H9 (cell line): ENCODE measurements at regions not wholly inside any gene's neighbourhood (a gene's known extent, or its start where the extent isn't known, plus 50 kb on each side); places are given as distances from the start of the nearest gene placed in this dataset.

Source experiments
- DNase-seq: peaks from one replicate; pipeline ENCODE4 v3.0.0-alpha.2; 2017
- H2AFZ ChIP-seq: one replicate; pipeline ENCODE4 v1.6.1; 2013; ENCODE audit warnings: mild to moderate bottlenecking, low read length, control low read depth, moderate library complexity
- H2AK5ac ChIP-seq: 2 replicates; pipeline ENCODE4 v1.6.1; 2013; ENCODE audit warnings: low read length, control low read depth, mixed read lengths; ENCODE audit not compliant: insufficient read length
- H2BK120ac ChIP-seq: one replicate; pipeline ENCODE4 v1.6.1; 2013; ENCODE audit warnings: low read depth, mild to moderate bottlenecking, low read length, control low read depth, inconsistent platforms; ENCODE audit not compliant: poor library complexity, severe bottlenecking
- H2BK12ac ChIP-seq: 2 replicates; pipeline ENCODE4 v1.6.1; 2013; ENCODE audit warnings: low read length, control low read depth, mixed read lengths, low read depth; ENCODE audit not compliant: insufficient read length
- H2BK15ac ChIP-seq: 2 replicates; pipeline ENCODE4 v1.6.1; 2013; ENCODE audit warnings: low read depth, low read length, control low read depth
- H2BK20ac ChIP-seq: one replicate; pipeline ENCODE4 v1.6.1; 2013; ENCODE audit warnings: low read depth, mild to moderate bottlenecking, low read length, control low read depth, inconsistent platforms; ENCODE audit not compliant: poor library complexity, severe bottlenecking
- H2BK5ac ChIP-seq: 2 replicates; pipeline ENCODE4 v1.6.1; 2013; ENCODE audit warnings: low read length, control low read depth, mixed read lengths; ENCODE audit not compliant: insufficient read length
- H3K14ac ChIP-seq: 2 replicates; pipeline ENCODE4 v1.6.1; 2013; ENCODE audit warnings: low read length, control low read depth; ENCODE audit not compliant: insufficient read depth
- H3K18ac ChIP-seq: 2 replicates; pipeline ENCODE4 v1.6.1; 2013; ENCODE audit warnings: low read depth, mild to moderate bottlenecking, mixed read lengths, low read length, control low read depth; ENCODE audit not compliant: insufficient read length
- H3K23ac ChIP-seq: 2 replicates; pipeline ENCODE4 v1.6.1; 2013; ENCODE audit warnings: low read length, control low read depth, mixed read lengths, low read depth; ENCODE audit not compliant: insufficient read length
- H3K23me2 ChIP-seq: 2 replicates; pipeline ENCODE4 v1.6.1; 2013; ENCODE audit warnings: low read depth, mild to moderate bottlenecking, mixed read lengths, low read length, control low read depth; ENCODE audit not compliant: insufficient read length, poor library complexity, severe bottlenecking
- H3K27ac ChIP-seq: 2 replicates; pipeline ENCODE4 v1.5.1; 2013; ENCODE audit warnings: low read length, control low read depth, mixed read lengths, low read depth; ENCODE audit not compliant: insufficient read length
- H3K27me3 ChIP-seq: 2 replicates; pipeline ENCODE4 v1.6.1; 2013; ENCODE audit warnings: low read length, control low read depth, inconsistent platforms; ENCODE audit not compliant: insufficient read depth
- H3K4ac ChIP-seq: 2 replicates; pipeline ENCODE4 v1.6.1; 2013; ENCODE audit warnings: low read depth, mild to moderate bottlenecking, control low read depth, inconsistent platforms, low read length, moderate library complexity
- H3K4me1 ChIP-seq: 2 replicates; pipeline ENCODE4 v1.6.1; 2013; ENCODE audit warnings: low read length, control low read depth, inconsistent platforms; ENCODE audit not compliant: insufficient read depth
- H3K4me2 ChIP-seq: 2 replicates; pipeline ENCODE4 v1.6.1; 2013; ENCODE audit warnings: low read length, control low read depth, mixed read lengths; ENCODE audit not compliant: insufficient read length, insufficient read depth
- H3K56ac ChIP-seq: 2 replicates; pipeline ENCODE4 v1.6.1; 2013; ENCODE audit warnings: low read depth, mild to moderate bottlenecking, mixed read lengths, low read length, control low read depth; ENCODE audit not compliant: insufficient read length
- H3K79me1 ChIP-seq: 2 replicates; pipeline ENCODE4 v1.6.1; 2013; ENCODE audit warnings: low read depth, mild to moderate bottlenecking, moderate library complexity, low read length, control low read depth, inconsistent platforms; ENCODE audit not compliant: insufficient read depth, poor library complexity, severe bottlenecking
- H3K79me2 ChIP-seq: 2 replicates; pipeline ENCODE4 v1.6.1; 2013; ENCODE audit warnings: low read length, control low read depth, inconsistent platforms; ENCODE audit not compliant: insufficient read depth
- H3K9ac ChIP-seq: 2 replicates; pipeline ENCODE4 v1.6.1; 2013; ENCODE audit warnings: low read length, control low read depth, mixed read lengths; ENCODE audit not compliant: insufficient read length; ENCODE audit errors: extremely low read depth
- H3K9me3 ChIP-seq: one replicate; pipeline ENCODE4 v1.6.1; 2013; ENCODE audit warnings: low read depth, low read length, inconsistent platforms; ENCODE audit not compliant: control insufficient read depth
- H3T11ph ChIP-seq: one replicate; pipeline ENCODE4 v1.6.1; 2013; ENCODE audit warnings: mild to moderate bottlenecking, low read length, control low read depth, inconsistent platforms
- H4K20me1 ChIP-seq: one replicate; pipeline ENCODE4 v1.6.1; 2013; ENCODE audit not compliant: control insufficient read depth, insufficient read length, insufficient read depth
- H4K5ac ChIP-seq: 2 replicates; pipeline ENCODE4 v1.6.1; 2013; ENCODE audit warnings: low read depth, mild to moderate bottlenecking, mixed read lengths, low read length, control low read depth; ENCODE audit not compliant: insufficient read length
- H4K8ac ChIP-seq: replicated peaks from 2 replicates; pipeline ENCODE4 v1.6.1; 2013; ENCODE audit warnings: low read length, control low read depth, mixed read lengths, low read depth; ENCODE audit not compliant: insufficient read length
- H4K91ac ChIP-seq: 2 replicates; pipeline ENCODE4 v1.6.1; 2013; ENCODE audit warnings: low read depth, mild to moderate bottlenecking, moderate library complexity, mixed read lengths, low read length, control low read depth; ENCODE audit not compliant: insufficient read length
- H3K27ac Mint-ChIP-seq, 3 experiments: 2 replicates in 2 of 3; 3 replicates in 1 of 3; pipeline ENCODE4 v1.8.0; 2020 to 2021; ENCODE audit warnings: mixed read lengths in 3 of 3, mild to moderate bottlenecking in 1 of 3, moderate library complexity in 1 of 3
- H3K27me3 Mint-ChIP-seq: 2 replicates; pipeline ENCODE4 v1.8.0; 2021; ENCODE audit warnings: low read depth, mild to moderate bottlenecking, moderate library complexity, mixed read lengths
- H3K36me3 Mint-ChIP-seq, 3 experiments: 2 replicates in 2 of 3; 3 replicates in 1 of 3; pipeline ENCODE4 v1.8.0; 2020 to 2021; ENCODE audit warnings: low read depth in 3 of 3, mixed read lengths in 3 of 3; ENCODE audit not compliant: insufficient read depth in 1 of 3
- H3K4me1 Mint-ChIP-seq, 2 experiments: 2 replicates each; pipeline ENCODE4 v1.8.0; 2020; ENCODE audit warnings: mixed read lengths in 2 of 2
- H3K4me3 Mint-ChIP-seq, 2 experiments: 2 replicates in 1 of 2; 3 replicates in 1 of 2; pipeline ENCODE4 v1.8.0; 2020 to 2021; ENCODE audit warnings: mild to moderate bottlenecking in 2 of 2, mixed read lengths in 2 of 2, moderate library complexity in 1 of 2
- H3K9me3 Mint-ChIP-seq, 2 experiments: 2 replicates in 1 of 2; 3 replicates in 1 of 2; pipeline ENCODE4 v1.8.0; 2020; ENCODE audit warnings: mild to moderate bottlenecking in 2 of 2, mixed read lengths in 2 of 2, moderate library complexity in 1 of 2
- WGBS: extraction: QIAGEN DNeasy Blood & Tissue Kit; methylation state at CpG from one replicate; pipeline ENCODE4 v1.1.7; 2013; ENCODE audit warnings: missing lambda C conversion rate, low lambda C conversion rate, mixed read lengths; ENCODE audit not compliant: insufficient read length; ENCODE audit errors: extremely low coverage; 5-methylcytosine and 5-hydroxymethylcytosine counted together
- TF ChIP-seq, protein P1 (sequence below): fragments of 200-600 bp; sonication (generic); conservative IDR thresholded peaks from 3 replicates; pipeline ENCODE4 v1.8.0; 2021; ENCODE audit warnings: antibody characterized with exemption, mild to moderate bottlenecking

DNA sequence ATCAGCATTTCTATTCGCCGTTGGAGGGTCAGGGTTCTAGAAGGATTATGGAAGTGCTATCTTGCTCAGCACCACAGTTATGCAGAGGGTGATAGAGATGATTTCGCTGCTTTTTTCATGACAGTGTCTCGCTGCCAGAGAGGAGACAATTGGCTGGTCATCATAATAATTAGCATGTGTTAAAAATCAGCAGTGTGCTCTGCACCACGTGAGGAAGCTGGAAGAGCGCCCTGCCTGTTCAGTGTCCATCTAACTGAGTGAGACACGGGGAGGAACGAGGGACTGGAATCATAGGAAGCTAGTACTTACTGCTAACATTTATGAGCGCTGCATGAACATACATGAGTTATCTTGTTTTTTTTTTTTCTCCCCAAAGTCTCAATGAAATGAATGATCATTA, 116.2 kb upstream of the PLAAT1 start:
- DNase-seq: no peak
- H3K23me2 ChIP-seq: no peaks in the 10 kb centered on the region
- H3K4ac ChIP-seq: no peak overlapping the region
- no peak overlapping the region for H2BK12ac ChIP-seq
- peaks cover 3 to 9% of the 10 kb centered on the region in 2 experiments; a peak in 3 of 4 replicates for H3K4me1 Mint-ChIP-seq
- no peaks in the 10 kb centered on the region for H4K20me1 ChIP-seq
- no peak overlapping the region for H3K18ac ChIP-seq
- no peak overlapping the region for H3K56ac ChIP-seq
- no CpG with 5 or more reads among the region's 9 CpGs for WGBS
- no peaks in the 10 kb centered on the region for H3K79me2 ChIP-seq
- H3K27me3 ChIP-seq: no peaks in the 10 kb centered on the region
- H3K9ac ChIP-seq: no peak overlapping the region
- no peaks in the 10 kb centered on the region for H3K4me1 ChIP-seq
- no peak overlapping the region for H4K91ac ChIP-seq
- H2BK20ac ChIP-seq: no peak overlapping the region
- no peak overlapping the region for H3K14ac ChIP-seq
- no peak overlapping the region for H3K23ac ChIP-seq
- H3K4me3 Mint-ChIP-seq: no peak overlapping the region
- H4K8ac ChIP-seq: no peak overlapping the region
- no peaks in the 10 kb centered on the region for H3K9me3 ChIP-seq
- H3T11ph ChIP-seq: no peak overlapping the region
- H2BK120ac ChIP-seq: no peak overlapping the region
- TF ChIP-seq, protein P1, sequence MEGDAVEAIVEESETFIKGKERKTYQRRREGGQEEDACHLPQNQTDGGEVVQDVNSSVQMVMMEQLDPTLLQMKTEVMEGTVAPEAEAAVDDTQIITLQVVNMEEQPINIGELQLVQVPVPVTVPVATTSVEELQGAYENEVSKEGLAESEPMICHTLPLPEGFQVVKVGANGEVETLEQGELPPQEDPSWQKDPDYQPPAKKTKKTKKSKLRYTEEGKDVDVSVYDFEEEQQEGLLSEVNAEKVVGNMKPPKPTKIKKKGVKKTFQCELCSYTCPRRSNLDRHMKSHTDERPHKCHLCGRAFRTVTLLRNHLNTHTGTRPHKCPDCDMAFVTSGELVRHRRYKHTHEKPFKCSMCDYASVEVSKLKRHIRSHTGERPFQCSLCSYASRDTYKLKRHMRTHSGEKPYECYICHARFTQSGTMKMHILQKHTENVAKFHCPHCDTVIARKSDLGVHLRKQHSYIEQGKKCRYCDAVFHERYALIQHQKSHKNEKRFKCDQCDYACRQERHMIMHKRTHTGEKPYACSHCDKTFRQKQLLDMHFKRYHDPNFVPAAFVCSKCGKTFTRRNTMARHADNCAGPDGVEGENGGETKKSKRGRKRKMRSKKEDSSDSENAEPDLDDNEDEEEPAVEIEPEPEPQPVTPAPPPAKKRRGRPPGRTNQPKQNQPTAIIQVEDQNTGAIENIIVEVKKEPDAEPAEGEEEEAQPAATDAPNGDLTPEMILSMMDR: no peak
- no peak overlapping the region for H2BK15ac ChIP-seq
- no peak overlapping the region for H4K5ac ChIP-seq
- H3K36me3 Mint-ChIP-seq: no peaks in the 10 kb centered on the region
- H3K4me2 ChIP-seq: no peak overlapping the region
- H3K27ac Mint-ChIP-seq: no peak overlapping the region
- no peaks in the 10 kb centered on the region for H3K79me1 ChIP-seq
- H2AK5ac ChIP-seq: no peak overlapping the region
- H2BK5ac ChIP-seq: no peak overlapping the region
- H2AFZ ChIP-seq: no peak overlapping the region
- H3K9me3 Mint-ChIP-seq: no peaks in the 10 kb centered on the region
- H3K27ac ChIP-seq: no peak overlapping the region
- H3K27me3 Mint-ChIP-seq: no peaks in the 10 kb centered on the region
